ENCODE measurements at regions not wholly inside any gene's neighbourhood (a gene's known extent, or its start where the extent isn't known, plus 50 kb on each side); places are given as distances from the start of the nearest gene placed in this dataset.
A peak's percentile ranks its signal among the peaks of the same experiment; 100 is the strongest.

- peak; percentile 2 for DNase-seq
Measured at GRCh38 chr1:208648146-208648545, 404.0 kb upstream of the PLXNA2 start.

GRCh38 chr1:208652296-208653160 is 408.3 kb upstream of the PLXNA2 start:
- DNase-seq = peak; percentile 78

GRCh38 chr1:208653426-208653825 is 409.2 kb upstream of the PLXNA2 start:
- no peak for DNase-seq

- DNase-seq = no peak
Measured at GRCh38 chr1:208654241-208654640, 410.1 kb upstream of the PLXNA2 start.

GRCh38 chr1:208665936-208666335 is 421.8 kb upstream of the PLXNA2 start:
- no peak for DNase-seq

- DNase-seq = peak; percentile 67
Measured at GRCh38 chr1:208668991-208669390, 424.8 kb upstream of the PLXNA2 start.

- no peak for DNase-seq
Measured at GRCh38 chr1:208670778-208671177, 426.6 kb upstream of the PLXNA2 start.

- DNase-seq = no peak
Measured at GRCh38 chr1:208681878-208682663, 437.9 kb upstream of the PLXNA2 start.

- DNase-seq = no peak
Measured at GRCh38 chr1:208682664-208683013, 438.5 kb upstream of the PLXNA2 start.

GRCh38 chr1:208683141-208683540 is 439.0 kb upstream of the PLXNA2 start:
- DNase-seq = no peak

GRCh38 chr1:208684192-208684591 is 440.0 kb upstream of the PLXNA2 start:
- DNase-seq = no peak

- no peak for DNase-seq
Measured at GRCh38 chr1:208686592-208686991, 442.4 kb upstream of the PLXNA2 start.

GRCh38 chr1:208688656-208689315 is 444.6 kb upstream of the PLXNA2 start:
- DNase-seq = no peak

- no peak for DNase-seq
Measured at GRCh38 chr1:208691012-208691411, 446.8 kb upstream of the PLXNA2 start.

- no peak for DNase-seq
Measured at GRCh38 chr1:208709981-208710380, 465.8 kb upstream of the PLXNA2 start.

GRCh38 chr1:208714323-208714722 is 470.1 kb upstream of the PLXNA2 start:
- no peak for DNase-seq

- peak; percentile 71 for DNase-seq
Measured at GRCh38 chr1:208717525-208717924, 473.3 kb upstream of the PLXNA2 start.

- DNase-seq = no peak
Measured at GRCh38 chr1:208722592-208722991, 478.4 kb upstream of the PLXNA2 start.

- DNase-seq = no peak
Measured at GRCh38 chr1:208724079-208724478, 479.9 kb upstream of the PLXNA2 start.

GRCh38 chr1:208728815-208729214 is 484.6 kb upstream of the PLXNA2 start:
- DNase-seq = no peak

- DNase-seq = no peak
Measured at GRCh38 chr1:208731981-208732821, 488.0 kb upstream of the PLXNA2 start.

GRCh38 chr1:208737161-208737560 is 493.0 kb upstream of the PLXNA2 start:
- no peak for DNase-seq

- no peak for DNase-seq
Measured at GRCh38 chr1:208737922-208738321, 493.7 kb upstream of the PLXNA2 start.

All from islet precursor cell (in vitro differentiated cells).